ENCODE measurements at regions not wholly inside any gene's neighbourhood (a gene's known extent, or its start where the extent isn't known, plus 50 kb on each side); places are given as distances from the start of the nearest gene placed in this dataset.

- DNase-seq = no peak
These were observed 697.2 kb downstream of the HDGFL1 start for GRCh38 chr6:23266536-23266935.

GRCh38 chr6:23267651-23268050 lies 698.3 kb downstream of the HDGFL1 start:
- DNase-seq = no peak

GRCh38 chr6:23268348-23268747 lies 699.0 kb downstream of the HDGFL1 start:
- DNase-seq = no peak

- no peak for DNase-seq
These were observed 700.1 kb downstream of the HDGFL1 start for GRCh38 chr6:23269436-23269835.

GRCh38 chr6:23272536-23272935 lies 703.2 kb downstream of the HDGFL1 start:
- DNase-seq = no peak

GRCh38 chr6:23277521-23278179 lies 708.3 kb downstream of the HDGFL1 start:
- no peak for DNase-seq

- no peak for DNase-seq
These were observed 708.8 kb downstream of the HDGFL1 start for GRCh38 chr6:23278180-23278532.

GRCh38 chr6:23280437-23280836 lies 711.1 kb downstream of the HDGFL1 start:
- DNase-seq = no peak

GRCh38 chr6:23282252-23283021 lies 713.1 kb downstream of the HDGFL1 start:
- no peak for DNase-seq

GRCh38 chr6:23293653-23294052 lies 724.3 kb downstream of the HDGFL1 start:
- DNase-seq = no peak

GRCh38 chr6:23301556-23301955 lies 732.2 kb downstream of the HDGFL1 start:
- no peak for DNase-seq

- DNase-seq = no peak
These were observed 733.1 kb downstream of the HDGFL1 start for GRCh38 chr6:23302514-23302913.

GRCh38 chr6:23305325-23305943 lies 736.1 kb downstream of the HDGFL1 start:
- DNase-seq = no peak

GRCh38 chr6:23306251-23306950 lies 737.0 kb downstream of the HDGFL1 start:
- no peak for DNase-seq

GRCh38 chr6:23307516-23307915 lies 738.1 kb downstream of the HDGFL1 start:
- no peak for DNase-seq

- DNase-seq = no peak
These were observed 738.8 kb downstream of the HDGFL1 start for GRCh38 chr6:23308166-23308565.

GRCh38 chr6:23311211-23311610 lies 741.8 kb downstream of the HDGFL1 start:
- DNase-seq = no peak

- DNase-seq = no peak
These were observed 746.8 kb downstream of the HDGFL1 start for GRCh38 chr6:23316131-23316530.

- no peak for DNase-seq
These were observed 747.6 kb downstream of the HDGFL1 start for GRCh38 chr6:23316931-23317330.

- DNase-seq = no peak
These were observed 750.2 kb downstream of the HDGFL1 start for GRCh38 chr6:23319582-23319981.

- DNase-seq = no peak
These were observed 751.2 kb downstream of the HDGFL1 start for GRCh38 chr6:23320471-23321015.

GRCh38 chr6:23323897-23324296 lies 754.5 kb downstream of the HDGFL1 start:
- DNase-seq = no peak

GRCh38 chr6:23325065-23325464 lies 755.7 kb downstream of the HDGFL1 start:
- DNase-seq = no peak

All from CD4-positive, alpha-beta T cell treated with Interleukin-21 for 1 hour (primary cell).